Kidney epithelial cell (primary cell): ENCODE measurements at regions not wholly inside any gene's neighbourhood (a gene's known extent, or its start where the extent isn't known, plus 50 kb on each side); places are given as distances from the start of the nearest gene placed in this dataset.
A peak's percentile ranks its signal among the peaks of the same experiment; 100 is the strongest.

Source experiments
- DNase-seq: peaks from one replicate; pipeline ENCODE4 v3.0.0-alpha.2; 2010; ENCODE audit warnings: low read depth
- H3K27me3 ChIP-seq: 2 replicates; pipeline ENCODE4 v1.6.0; 2011; ENCODE audit warnings: low read length; ENCODE audit not compliant: control insufficient read depth, insufficient read depth
- H3K36me3 ChIP-seq: 2 replicates; pipeline ENCODE4 v1.5.1; 2011; ENCODE audit warnings: low read length; ENCODE audit not compliant: control insufficient read depth, insufficient read depth
- H3K4me3 ChIP-seq: 2 replicates; pipeline ENCODE4 v1.5.1; 2011; ENCODE audit warnings: low read depth, mild to moderate bottlenecking, control low read depth, low read length
- CTCF ChIP-seq: IDR thresholded peaks from 2 replicates; pipeline ENCODE4 v1.5.1; 2011; ENCODE audit warnings: mild to moderate bottlenecking, moderate library complexity, low read length, control low read depth, inconsistent platforms; ENCODE audit not compliant: insufficient read depth, poor library complexity, severe bottlenecking

GRCh38 chr1:191460234-191460633, 698.0 kb upstream of the RGS18 start:
- Histone ChIP-seq H3K36me3 (no peaks in the 10 kb centered on the region), H3K4me3 (no peak overlapping the region), H3K27me3 (no peaks in the 10 kb centered on the region)
- DNase-seq = no peak
- no peak for TF ChIP-seq CTCF

- Histone ChIP-seq H3K36me3 (no peaks in the 10 kb centered on the region), H3K4me3 (no peak overlapping the region), H3K27me3 (no peaks in the 10 kb centered on the region)
- no peak for DNase-seq
- TF ChIP-seq CTCF = no peak
Observed at GRCh38 chr1:191483988-191484387, 674.3 kb upstream of the RGS18 start.

GRCh38 chr1:191490303-191490702, 668.0 kb upstream of the RGS18 start:
- TF ChIP-seq CTCF = no peak
- H3K36me3 ChIP-seq = no peaks in the 10 kb centered on the region
- DNase-seq = no peak
- H3K4me3 ChIP-seq = no peak overlapping the region
- no peaks in the 10 kb centered on the region for H3K27me3 ChIP-seq

DNA sequence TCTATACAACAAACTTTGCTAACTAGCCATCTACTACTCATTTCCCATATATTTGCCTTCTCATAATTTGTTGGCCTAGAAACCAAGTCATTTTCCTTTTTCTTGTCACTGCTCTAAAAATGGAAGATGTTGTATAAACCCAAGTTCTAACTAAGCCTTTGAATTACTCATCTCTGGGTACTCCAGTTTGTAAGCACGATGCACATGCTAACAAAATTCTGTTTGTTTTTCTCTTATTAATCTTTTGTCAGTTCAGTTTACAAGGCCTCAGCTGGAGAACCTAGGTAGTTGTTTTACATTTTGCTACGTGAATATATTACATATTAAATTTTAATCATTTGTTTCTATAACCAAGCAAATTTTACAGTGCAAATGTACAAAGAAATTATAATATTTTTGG, 663.2 kb upstream of the RGS18 start:
- no peak for DNase-seq
- TF ChIP-seq CTCF = no peak

GRCh38 chr1:191498318-191498717, 659.9 kb upstream of the RGS18 start:
- Histone ChIP-seq H3K36me3 (no peaks in the 10 kb centered on the region), H3K4me3 (no peak overlapping the region), H3K27me3 (no peaks in the 10 kb centered on the region)
- DNase-seq = peak; percentile 57
- no peak for TF ChIP-seq CTCF

More for the DNA sequence above, 663.2 kb upstream of the RGS18 start:
- no peaks in the 10 kb centered on the region for H3K36me3 ChIP-seq
- no peak overlapping the region for H3K4me3 ChIP-seq
- no peaks in the 10 kb centered on the region for H3K27me3 ChIP-seq

DNA sequence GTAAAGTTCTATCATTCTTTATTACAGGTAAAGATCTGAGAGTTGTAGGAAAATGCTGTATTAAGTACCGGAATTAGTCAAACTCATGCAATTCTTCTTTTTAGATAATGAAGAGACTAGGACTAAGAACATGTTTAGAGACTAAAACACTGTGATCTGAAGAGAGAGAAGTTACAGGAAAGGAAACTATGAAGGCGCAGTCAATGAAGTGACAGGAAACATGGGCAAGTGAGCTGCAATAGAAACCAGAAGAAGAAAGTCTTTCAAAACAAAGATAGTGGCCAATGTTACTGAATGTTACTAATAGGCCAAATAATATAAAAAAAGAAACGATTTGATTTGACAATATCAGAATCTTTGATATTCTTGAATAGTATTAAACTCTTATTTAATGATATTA, 659.4 kb upstream of the RGS18 start:
- TF ChIP-seq CTCF = no peak
- DNase-seq = no peak
- Histone ChIP-seq H3K36me3 (no peaks in the 10 kb centered on the region), H3K4me3 (no peak overlapping the region), H3K27me3 (no peaks in the 10 kb centered on the region)
